B cell (primary cell): ENCODE measurements at regions not wholly inside any gene's neighbourhood (a gene's known extent, or its start where the extent isn't known, plus 50 kb on each side); places are given as distances from the start of the nearest gene placed in this dataset.
A peak's percentile ranks its signal among the peaks of the same experiment; 100 is the strongest.

Experiments
- ATAC-seq: fragments of 200-7000 bp; cut with Tn5 transposase; one replicate; pipeline ENCODE4 v1.10.0; 2021; ENCODE audit warnings: low read depth, mild to moderate bottlenecking, moderate number of reproducible peaks, moderate library complexity
- CTCF ChIA-PET: fragments of 350-600 bp; sonication (Branson Sonifier 250); formaldehyde crosslinking; loops from one replicate; lab custom pipeline; 2021; ENCODE audit warnings: antibody characterized with exemption, inconsistent platforms; lab: Charles Lee
- POLR2A ChIA-PET: fragments of 350-600 bp; sonication (Branson Sonifier 250); formaldehyde crosslinking; loops from one replicate; lab custom pipeline; 2021; ENCODE audit warnings: antibody characterized with exemption; lab: Charles Lee
- DNase-seq: peaks from one replicate; pipeline ENCODE4 v3.0.0; 2013
- H2AFZ ChIP-seq: 2 replicates; pipeline ENCODE4 v1.6.1; 2012; ENCODE audit warnings: mild to moderate bottlenecking, low read depth, low read length; ENCODE audit not compliant: insufficient read depth, poor library complexity, severe bottlenecking
- H3K27ac ChIP-seq, 2 donors: 1 replicate in 1 of 2; 2 replicates in 1 of 2; pipeline ENCODE4 v1.5.1; 2012 to 2013; ENCODE audit warnings: low read length in 2 of 2, mild to moderate bottlenecking in 2 of 2, moderate library complexity in 1 of 2
- H3K27me3 ChIP-seq, 4 experiments: fragments of 200-600 bp in 1 of 4; sonication (generic) in 1 of 4; replicated peaks in 1 of 4; 1 replicate in 2 of 4; 2 replicates in 2 of 4; pipeline versions ENCODE4 v1.6.1 to v1.7.0; 2013 to 2016; ENCODE audit warnings: low read length in 3 of 4, mild to moderate bottlenecking in 2 of 4, mixed read lengths in 1 of 4, moderate library complexity in 1 of 4; ENCODE audit not compliant: insufficient read depth in 4 of 4, control insufficient read depth in 3 of 4; ENCODE audit errors: control extremely low read depth in 1 of 4
- H3K36me3 ChIP-seq, 2 experiments: replicated peaks in 1 of 2; 1 replicate in 1 of 2; 2 replicates in 1 of 2; pipeline versions ENCODE4 v1.6.1 to v1.7.1; 2013; ENCODE audit warnings: low read length in 1 of 2; ENCODE audit not compliant: insufficient read depth in 2 of 2, control insufficient read depth in 1 of 2; ENCODE audit errors: control extremely low read depth in 1 of 2, extremely low read depth in 1 of 2
- H3K4me1 ChIP-seq, 2 donors: fragments of 200-600 bp in 1 of 2; sonication (generic) in 1 of 2; 1 replicate in 1 of 2; 2 replicates in 1 of 2; pipeline versions ENCODE4 v1.5.1 to v1.6.1; 2013 to 2017; ENCODE audit warnings: low read length in 2 of 2; ENCODE audit not compliant: control insufficient read depth in 2 of 2, insufficient read depth in 2 of 2
- H3K4me2 ChIP-seq: replicated peaks from 2 replicates; pipeline ENCODE3; 2012; ENCODE audit warnings: mild to moderate bottlenecking, low read depth, low read length; ENCODE audit not compliant: poor library complexity, severe bottlenecking
- H3K4me3 ChIP-seq, 5 experiments: fragments of 200-600 bp in 1 of 5; sonication (generic) in 1 of 5; 1 replicate in 3 of 5; 2 replicates in 2 of 5; pipeline versions ENCODE4 v1.5.1 to v1.7.0; 2011 to 2016; ENCODE audit warnings: low read length in 4 of 5, mild to moderate bottlenecking in 4 of 5, low read depth in 2 of 5, control low read depth in 1 of 5, moderate library complexity in 1 of 5; ENCODE audit not compliant: insufficient read depth in 1 of 5; ENCODE audit errors: control extremely low read depth in 1 of 5, extremely low read depth in 1 of 5
- H3K79me2 ChIP-seq: fragments of 200-600 bp; sonication (generic); one replicate; pipeline ENCODE4 v1.6.0; 2016; ENCODE audit warnings: low read length; ENCODE audit not compliant: control insufficient read depth, insufficient read depth
- H3K9ac ChIP-seq: fragments of 200-600 bp; sonication (generic); 2 replicates; pipeline ENCODE4 v1.6.1; 2017; ENCODE audit warnings: mild to moderate bottlenecking, low read length, moderate library complexity
- H3K9me3 ChIP-seq, 3 donors: one replicate each; pipeline versions ENCODE4 v1.6.1 to v1.7.1; 2013; ENCODE audit warnings: low read length in 2 of 3; ENCODE audit not compliant: control insufficient read depth in 2 of 3, insufficient read depth in 1 of 3; ENCODE audit errors: control extremely low read depth in 1 of 3
- H4K20me1 ChIP-seq: 2 replicates; pipeline ENCODE4 v1.6.0; 2012; ENCODE audit warnings: mild to moderate bottlenecking, low read length; ENCODE audit not compliant: insufficient read depth, control insufficient read depth, poor library complexity, severe bottlenecking
- H3K27ac Mint-ChIP-seq: one replicate; pipeline ENCODE4 v1.8.0; 2021; ENCODE audit warnings: mixed read lengths
- H3K27me3 Mint-ChIP-seq: one replicate; pipeline ENCODE4 v1.8.0; 2021; ENCODE audit warnings: mixed read lengths
- H3K4me1 Mint-ChIP-seq: one replicate; pipeline ENCODE4 v1.8.0; 2021; ENCODE audit warnings: mixed read lengths
- H3K4me3 Mint-ChIP-seq: one replicate; pipeline ENCODE4 v1.8.0; 2021; ENCODE audit warnings: mixed read lengths
- H3K9me3 Mint-ChIP-seq: one replicate; pipeline ENCODE4 v1.8.0; 2022; ENCODE audit warnings: mixed read lengths; ENCODE audit not compliant: insufficient read depth
- EZH2 ChIP-seq: IDR thresholded peaks from 2 replicates; pipeline ENCODE4 v1.6.1; 2012; ENCODE audit warnings: borderline replicate concordance, low read depth, mild to moderate bottlenecking, moderate library complexity, low read length; ENCODE audit not compliant: insufficient read depth, poor library complexity, severe bottlenecking
- WGBS: methylation state at CpG from one replicate; pipeline ENCODE4 v1.1.5; 2013; ENCODE audit warnings: missing lambda C conversion rate; ENCODE audit not compliant: insufficient coverage; 5-methylcytosine and 5-hydroxymethylcytosine counted together
- intact Hi-C: fragments of 100-400 bp; cut with micrococcal nuclease; formaldehyde crosslinking; loops from one replicate; pipeline ENCODE4 v1.10.0; 2022
- TF ChIP-seq, protein P1 (sequence below): fragments of 200-600 bp; IDR thresholded peaks from one replicate; pipeline ENCODE4 v1.8.0; 2022; ENCODE audit warnings: antibody characterized with exemption, mild to moderate bottlenecking

GRCh38 chr6:118719351-118720124 is 68.1 kb upstream of the CEP85L start:
- H3K4me3 Mint-ChIP-seq, result peak overlapping the region; percentile 67
- peak overlapping the region; percentile 29 for H3K9ac ChIP-seq
- TF ChIP-seq EZH2, result no peak
- TF ChIP-seq, protein P1, sequence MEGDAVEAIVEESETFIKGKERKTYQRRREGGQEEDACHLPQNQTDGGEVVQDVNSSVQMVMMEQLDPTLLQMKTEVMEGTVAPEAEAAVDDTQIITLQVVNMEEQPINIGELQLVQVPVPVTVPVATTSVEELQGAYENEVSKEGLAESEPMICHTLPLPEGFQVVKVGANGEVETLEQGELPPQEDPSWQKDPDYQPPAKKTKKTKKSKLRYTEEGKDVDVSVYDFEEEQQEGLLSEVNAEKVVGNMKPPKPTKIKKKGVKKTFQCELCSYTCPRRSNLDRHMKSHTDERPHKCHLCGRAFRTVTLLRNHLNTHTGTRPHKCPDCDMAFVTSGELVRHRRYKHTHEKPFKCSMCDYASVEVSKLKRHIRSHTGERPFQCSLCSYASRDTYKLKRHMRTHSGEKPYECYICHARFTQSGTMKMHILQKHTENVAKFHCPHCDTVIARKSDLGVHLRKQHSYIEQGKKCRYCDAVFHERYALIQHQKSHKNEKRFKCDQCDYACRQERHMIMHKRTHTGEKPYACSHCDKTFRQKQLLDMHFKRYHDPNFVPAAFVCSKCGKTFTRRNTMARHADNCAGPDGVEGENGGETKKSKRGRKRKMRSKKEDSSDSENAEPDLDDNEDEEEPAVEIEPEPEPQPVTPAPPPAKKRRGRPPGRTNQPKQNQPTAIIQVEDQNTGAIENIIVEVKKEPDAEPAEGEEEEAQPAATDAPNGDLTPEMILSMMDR, result no peak
- intact Hi-C loops, result loop anchor here (1.0 to 5.0 kb wide), 3 partner anchors 9 to 178 kb away; partner anchors contain the start of gene CEP85L
- H3K4me1 Mint-ChIP-seq, result peaks cover 69% of the 10 kb centered on the region
- no peaks in the 10 kb centered on the region for H3K36me3 ChIP-seq
- WGBS, result 23% methylated on average over 4 of the region's 6 CpGs
- ChIA-PET POLR2A (interaction anchor here (0.5 to 4.1 kb wide), 2 partner anchors 9 to 148 kb away, joined by 7 to 17 read pairs; no protein-coding TSS in a partner anchor), CTCF (interaction anchor here (0.5 to 1.2 kb wide), 4 partner anchors 10 to 58 kb away, joined by 3 to 6 read pairs (median 3); no protein-coding TSS in a partner anchor)
- ATAC-seq, result peak; percentile 53
- H3K4me1 ChIP-seq, result peaks cover 55 to 57% of the 10 kb centered on the region in 2 donors
- H3K27ac Mint-ChIP-seq, result peak overlapping the region; percentile 89
- no peaks in the 10 kb centered on the region for H3K9me3 Mint-ChIP-seq
- peak overlapping the region in 1 of 5 experiments; percentile 37 for H3K4me3 ChIP-seq
- H3K27me3 ChIP-seq, result no peaks in the 10 kb centered on the region
- peak overlapping the region; percentile 71 for H2AFZ ChIP-seq
- DNase-seq, result peak; percentile 47
- H4K20me1 ChIP-seq, result no peaks in the 10 kb centered on the region
- H3K27ac ChIP-seq, result peak overlapping the region; percentile 66 to 77
- H3K9me3 ChIP-seq, result no peaks in the 10 kb centered on the region
- peak overlapping the region; percentile 60 for H3K4me2 ChIP-seq
- no peaks in the 10 kb centered on the region for H3K79me2 ChIP-seq
- no peaks in the 10 kb centered on the region for H3K27me3 Mint-ChIP-seq

GRCh38 chr6:118718903-118719302 is 67.5 kb upstream of the CEP85L start:
- DNase-seq (no peak), ATAC-seq (no peak)
- H3K27ac Mint-ChIP-seq, result peak overlapping the region; percentile 89
- TF ChIP-seq, protein P1, result no peak
- no peak for TF ChIP-seq EZH2
- H3K4me1 Mint-ChIP-seq, result peaks cover 62% of the 10 kb centered on the region
- H3K4me1 ChIP-seq, result peaks cover 51 to 53% of the 10 kb centered on the region in 2 donors
- H3K79me2 ChIP-seq, result no peaks in the 10 kb centered on the region
- POLR2A ChIA-PET, result interaction anchor here (0.5 to 4.1 kb wide), 2 partner anchors 9 to 147 kb away, joined by 7 to 17 read pairs; no protein-coding TSS in a partner anchor
- no CpG with 5 or more reads among the region's 7 CpGs for WGBS
- no peaks in the 10 kb centered on the region for H3K27me3 ChIP-seq
- H4K20me1 ChIP-seq, result no peaks in the 10 kb centered on the region
- H3K36me3 ChIP-seq, result no peaks in the 10 kb centered on the region
- intact Hi-C loops, result loop anchor here (1.0 to 2.0 kb wide), 2 partner anchors 9 to 68 kb away; partner anchors contain the start of gene CEP85L
- peak overlapping the region; percentile 67 for H3K4me3 Mint-ChIP-seq
- no peaks in the 10 kb centered on the region for H3K27me3 Mint-ChIP-seq
- CTCF ChIA-PET, result interaction anchor here (1.2 to 1.4 kb wide), 2 partner anchors 13 to 21 kb away, joined by 3 to 4 read pairs; no protein-coding TSS in a partner anchor
- peak overlapping the region; percentile 29 for H3K9ac ChIP-seq
- peak overlapping the region; percentile 71 for H2AFZ ChIP-seq
- peak overlapping the region; percentile 66 to 77 for H3K27ac ChIP-seq
- H3K4me3 ChIP-seq, result no peak overlapping the region
- peak overlapping the region; percentile 60 for H3K4me2 ChIP-seq
- H3K9me3 Mint-ChIP-seq, result no peaks in the 10 kb centered on the region
- no peaks in the 10 kb centered on the region for H3K9me3 ChIP-seq
